Endodermal cell (in vitro differentiated cells): ENCODE measurements at regions not wholly inside any gene's neighbourhood (a gene's known extent, or its start where the extent isn't known, plus 50 kb on each side); places are given as distances from the start of the nearest gene placed in this dataset.

Experiments
- DNase-seq: peaks from one replicate; pipeline ENCODE4 v3.0.0-alpha.2; 2017
- H3K27ac ChIP-seq: 2 replicates; pipeline ENCODE4 v1.5.1; 2013; ENCODE audit warnings: mild to moderate bottlenecking, low read depth, low read length, moderate library complexity
- H3K27me3 ChIP-seq: 2 replicates; pipeline ENCODE4 v1.6.1; 2013; ENCODE audit warnings: mild to moderate bottlenecking, low read length, moderate library complexity; ENCODE audit not compliant: insufficient read depth, control insufficient read depth, poor library complexity, severe bottlenecking
- H3K36me3 ChIP-seq: 2 replicates; pipeline ENCODE4 v1.7.0; 2013; ENCODE audit warnings: mild to moderate bottlenecking, low read length, moderate library complexity; ENCODE audit not compliant: control insufficient read depth, insufficient read depth
- H3K4me1 ChIP-seq: one replicate; pipeline ENCODE4 v1.7.0; 2013; ENCODE audit warnings: low read length; ENCODE audit not compliant: control insufficient read depth, insufficient read depth
- H3K4me3 ChIP-seq: 2 replicates; pipeline ENCODE4 v1.5.1; 2013; ENCODE audit warnings: mild to moderate bottlenecking, low read length, moderate library complexity
- H3K9ac ChIP-seq: 2 replicates; pipeline ENCODE4 v1.6.1; 2013; ENCODE audit warnings: mild to moderate bottlenecking, low read length, moderate library complexity; ENCODE audit not compliant: poor library complexity, severe bottlenecking; ENCODE audit errors: extremely low read depth
- H3K9me3 ChIP-seq: 2 replicates; pipeline ENCODE4 v1.6.1; 2013; ENCODE audit warnings: mild to moderate bottlenecking, low read length, moderate library complexity; ENCODE audit not compliant: control insufficient read depth
- H3K27ac Mint-ChIP-seq: 2 replicates; pipeline ENCODE4 v1.8.0; 2020; ENCODE audit warnings: mixed read lengths
- H3K27me3 Mint-ChIP-seq: 2 replicates; pipeline ENCODE4 v1.8.0; 2021; ENCODE audit warnings: mild to moderate bottlenecking, mixed read lengths; ENCODE audit not compliant: insufficient read depth
- H3K36me3 Mint-ChIP-seq: 2 replicates; pipeline ENCODE4 v1.8.0; 2020; ENCODE audit warnings: low read depth, mixed read lengths
- H3K4me1 Mint-ChIP-seq: 2 replicates; pipeline ENCODE4 v1.8.0; 2020; ENCODE audit warnings: mixed read lengths
- H3K4me3 Mint-ChIP-seq: 2 replicates; pipeline ENCODE4 v1.8.0; 2020; ENCODE audit warnings: mild to moderate bottlenecking, moderate library complexity, mixed read lengths
- H3K9me3 Mint-ChIP-seq: 2 replicates; pipeline ENCODE4 v1.8.0; 2020; ENCODE audit warnings: mild to moderate bottlenecking, mixed read lengths
- WGBS, 2 experiments: methylation state at CpG; one replicate each; pipeline versions ENCODE4 v1.1.5 to v1.1.7; 2013; ENCODE audit warnings: missing lambda C conversion rate in 2 of 2, mixed read lengths in 1 of 2; ENCODE audit not compliant: insufficient coverage in 1 of 2, insufficient read length in 1 of 2; 5-methylcytosine and 5-hydroxymethylcytosine counted together
- TF ChIP-seq, protein P1 (sequence below): fragments of 200-600 bp; sonication (generic); conservative IDR thresholded peaks from 2 replicates; pipeline ENCODE4 v1.5.0; 2021; ENCODE audit warnings: antibody characterized with exemption, mild to moderate bottlenecking

DNA sequence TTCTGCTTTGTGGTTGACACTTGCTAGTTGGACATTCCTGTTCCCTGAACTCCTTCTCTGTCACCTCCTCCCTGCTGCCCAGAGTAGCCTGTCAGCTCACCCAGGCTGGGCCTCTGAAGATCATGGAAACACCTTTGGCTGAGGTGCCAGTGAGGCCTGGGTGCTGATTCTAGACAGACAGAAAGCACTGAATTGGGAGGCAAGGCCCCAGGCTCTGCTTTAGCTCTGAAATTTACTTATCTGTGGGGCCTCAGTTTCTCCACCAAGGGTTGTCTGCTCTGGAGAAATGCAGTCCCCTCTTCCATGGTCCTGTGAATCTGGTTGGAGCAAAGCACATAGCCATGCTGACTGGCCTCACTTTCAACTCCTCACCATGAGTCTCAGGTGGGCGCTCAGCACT is 104.6 kb upstream of the SIX3 start:
- Histone ChIP-seq H3K4me3 (no peak overlapping the region), H3K4me1 (no peaks in the 10 kb centered on the region), H3K9me3 (no peaks in the 10 kb centered on the region), H3K36me3 (no peaks in the 10 kb centered on the region), H3K27ac (no peak overlapping the region), H3K27me3 (no peaks in the 10 kb centered on the region), H3K9ac (no peak overlapping the region)
- Mint-ChIP-seq H3K36me3 (no peaks in the 10 kb centered on the region), H3K27ac (no peak overlapping the region), H3K4me1 (peaks cover 6% of the 10 kb centered on the region), H3K27me3 (peaks cover 18% of the 10 kb centered on the region), H3K4me3 (no peak overlapping the region), H3K9me3 (peaks cover 10% of the 10 kb centered on the region)
- peak; percentile 22 for DNase-seq
- WGBS, 2 experiments: 86 to 94% methylated on average over 1 of the region's 1 CpG
- TF ChIP-seq, protein P1, sequence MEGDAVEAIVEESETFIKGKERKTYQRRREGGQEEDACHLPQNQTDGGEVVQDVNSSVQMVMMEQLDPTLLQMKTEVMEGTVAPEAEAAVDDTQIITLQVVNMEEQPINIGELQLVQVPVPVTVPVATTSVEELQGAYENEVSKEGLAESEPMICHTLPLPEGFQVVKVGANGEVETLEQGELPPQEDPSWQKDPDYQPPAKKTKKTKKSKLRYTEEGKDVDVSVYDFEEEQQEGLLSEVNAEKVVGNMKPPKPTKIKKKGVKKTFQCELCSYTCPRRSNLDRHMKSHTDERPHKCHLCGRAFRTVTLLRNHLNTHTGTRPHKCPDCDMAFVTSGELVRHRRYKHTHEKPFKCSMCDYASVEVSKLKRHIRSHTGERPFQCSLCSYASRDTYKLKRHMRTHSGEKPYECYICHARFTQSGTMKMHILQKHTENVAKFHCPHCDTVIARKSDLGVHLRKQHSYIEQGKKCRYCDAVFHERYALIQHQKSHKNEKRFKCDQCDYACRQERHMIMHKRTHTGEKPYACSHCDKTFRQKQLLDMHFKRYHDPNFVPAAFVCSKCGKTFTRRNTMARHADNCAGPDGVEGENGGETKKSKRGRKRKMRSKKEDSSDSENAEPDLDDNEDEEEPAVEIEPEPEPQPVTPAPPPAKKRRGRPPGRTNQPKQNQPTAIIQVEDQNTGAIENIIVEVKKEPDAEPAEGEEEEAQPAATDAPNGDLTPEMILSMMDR: no peak

GRCh38 chr2:44838116-44838790 is 103.2 kb upstream of the SIX3 start:
- H3K9me3 Mint-ChIP-seq: peaks cover 9% of the 10 kb centered on the region
- no peak overlapping the region for H3K27ac Mint-ChIP-seq
- H3K4me3 ChIP-seq: no peak overlapping the region
- H3K27me3 Mint-ChIP-seq: peaks cover 17% of the 10 kb centered on the region
- no peak overlapping the region for H3K27ac ChIP-seq
- TF ChIP-seq, protein P1: no peak
- no peaks in the 10 kb centered on the region for H3K36me3 Mint-ChIP-seq
- WGBS, 2 experiments: 88 to 89% methylated on average over 13 of the region's 13 CpGs
- H3K4me1 Mint-ChIP-seq: peaks cover 10% of the 10 kb centered on the region
- no peaks in the 10 kb centered on the region for H3K36me3 ChIP-seq
- H3K27me3 ChIP-seq: no peaks in the 10 kb centered on the region
- H3K9ac ChIP-seq: no peak overlapping the region
- no peaks in the 10 kb centered on the region for H3K4me1 ChIP-seq
- H3K9me3 ChIP-seq: no peaks in the 10 kb centered on the region
- DNase-seq: peak; percentile 31
- H3K4me3 Mint-ChIP-seq: no peak overlapping the region

DNA sequence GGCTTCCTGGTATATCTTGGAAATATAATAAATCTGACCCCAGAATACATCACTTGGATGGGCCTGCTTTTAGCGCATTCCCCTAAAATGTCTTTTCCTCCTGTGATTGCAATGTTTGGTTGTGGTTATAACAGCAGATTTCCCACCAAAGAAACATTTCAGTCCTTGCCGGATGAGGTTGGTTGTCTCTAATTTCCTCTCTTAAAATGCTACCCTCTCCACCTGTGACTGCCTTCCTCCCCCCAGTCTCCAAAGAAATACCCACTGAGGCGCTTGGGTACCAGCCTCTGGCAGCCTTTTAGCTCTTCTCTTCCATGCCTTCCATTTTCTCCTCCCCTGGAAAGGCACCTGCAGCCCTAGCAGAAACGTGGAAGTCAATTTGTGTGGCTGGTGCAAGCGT is 102.1 kb upstream of the SIX3 start:
- H3K36me3 ChIP-seq: no peaks in the 10 kb centered on the region
- peak; percentile 13 for DNase-seq
- Mint-ChIP-seq H3K27me3 (peaks cover 13% of the 10 kb centered on the region), H3K9me3 (peaks cover 5% of the 10 kb centered on the region), H3K27ac (no peak overlapping the region), H3K36me3 (no peaks in the 10 kb centered on the region), H3K4me3 (no peak overlapping the region), H3K4me1 (peaks cover 10% of the 10 kb centered on the region)
- no peaks in the 10 kb centered on the region for H3K27me3 ChIP-seq
- no peak overlapping the region for H3K27ac ChIP-seq
- TF ChIP-seq, protein P1: no peak
- no peaks in the 10 kb centered on the region for H3K4me1 ChIP-seq
- H3K9ac ChIP-seq: no peak overlapping the region
- 82 to 94% methylated on average over 3 to 5 of the region's 5 CpGs for WGBS, 2 experiments
- no peak overlapping the region for H3K4me3 ChIP-seq
- H3K9me3 ChIP-seq: no peaks in the 10 kb centered on the region
